OCI-LY1 (cell line): ENCODE measurements at regions not wholly inside any gene's neighbourhood (a gene's known extent, or its start where the extent isn't known, plus 50 kb on each side); places are given as distances from the start of the nearest gene placed in this dataset.
"Not testable (repeated sequence)": the region's sequence is repeated elsewhere in the genome, so short reads cannot be mapped to it uniquely, and the experiment has no call there.

Experiments
- H2AFZ ChIP-seq: fragments of 200-600 bp; sonication (generic), shearing (Covaris generic); 2 replicates; pipeline ENCODE4 v1.6.0; 2014; ENCODE audit warnings: antibody characterized with exemption, mild to moderate bottlenecking, low read length
- H3F3A ChIP-seq: fragments of 200-600 bp; sonication (generic), shearing (Covaris generic); 2 replicates; pipeline ENCODE4 v1.6.0; 2014; ENCODE audit warnings: mild to moderate bottlenecking, antibody characterized with exemption, low read length, moderate library complexity; ENCODE audit not compliant: insufficient read depth
- H3K27ac ChIP-seq: fragments of 200-600 bp; sonication (generic); 2 replicates; pipeline ENCODE4 v1.5.1; 2014; ENCODE audit warnings: low read length, mixed run types, mild to moderate bottlenecking, low read depth; ENCODE audit not compliant: poor library complexity, severe bottlenecking
- H3K27me3 ChIP-seq: fragments of 200-600 bp; sonication (generic); 2 replicates; pipeline ENCODE4 v1.6.0; 2014; ENCODE audit warnings: antibody characterized with exemption, mild to moderate bottlenecking, low read length, moderate library complexity; ENCODE audit not compliant: insufficient read depth
- H3K36me3 ChIP-seq: fragments of 200-600 bp; sonication (generic); 2 replicates; pipeline ENCODE4 v1.6.1; 2014; ENCODE audit warnings: mild to moderate bottlenecking, antibody characterized with exemption, low read length, moderate library complexity, mixed read lengths; ENCODE audit not compliant: insufficient read depth
- H3K4me1 ChIP-seq: fragments of 200-600 bp; sonication (generic); 2 replicates; pipeline ENCODE4 v1.5.1; 2014; ENCODE audit warnings: mild to moderate bottlenecking, low read length, moderate library complexity; ENCODE audit not compliant: insufficient read depth, severe bottlenecking
- H3K4me2 ChIP-seq: fragments of 200-600 bp; sonication (generic), shearing (Covaris generic); 2 replicates; pipeline ENCODE4 v1.6.1; 2014; ENCODE audit warnings: low read length
- H3K4me3 ChIP-seq: fragments of 200-600 bp; sonication (generic); 2 replicates; pipeline ENCODE4 v1.5.1; 2014; ENCODE audit warnings: low read length, low read depth, mild to moderate bottlenecking, mixed read lengths; ENCODE audit not compliant: poor library complexity, severe bottlenecking
- H3K79me2 ChIP-seq: fragments of 200-600 bp; shearing (Covaris generic); 2 replicates; pipeline ENCODE4 v1.6.1; 2016; ENCODE audit warnings: mixed run types, low read length, mixed read lengths; ENCODE audit not compliant: insufficient read depth
- H3K9ac ChIP-seq: fragments of 200-600 bp; sonication (generic), shearing (Covaris generic); 2 replicates; pipeline ENCODE4 v1.6.1; 2014; ENCODE audit warnings: mild to moderate bottlenecking, low read length, mixed read lengths
- H3K9me2 ChIP-seq: fragments of 200-600 bp; sonication (generic), shearing (Covaris generic); 2 replicates; pipeline ENCODE4 v1.6.1; 2014; ENCODE audit warnings: low read depth, mild to moderate bottlenecking, low read length, mixed read lengths
- H3K9me3 ChIP-seq: fragments of 200-600 bp; shearing (Covaris generic); 2 replicates; pipeline ENCODE4 v1.6.1; 2014; ENCODE audit warnings: low read length, mixed read lengths
- H4K20me1 ChIP-seq: fragments of 200-600 bp; sonication (generic), shearing (Covaris generic); 2 replicates; pipeline ENCODE4 v1.6.0; 2016; ENCODE audit warnings: mild to moderate bottlenecking, low read length; ENCODE audit not compliant: insufficient read depth
- CTCF ChIP-seq: fragments of 200-600 bp; sonication (generic), shearing (Covaris generic); IDR thresholded peaks from 2 replicates; pipeline ENCODE4 v1.5.1; 2017; ENCODE audit warnings: mild to moderate bottlenecking, antibody characterized with exemption, low read length, moderate library complexity, mixed read lengths
- EZH2 ChIP-seq: fragments of 200-600 bp; sonication (generic), shearing (Covaris generic); IDR thresholded peaks from 2 replicates; pipeline ENCODE4 v1.8.0; 2017; ENCODE audit warnings: borderline replicate concordance, mixed run types, mild to moderate bottlenecking, antibody characterized with exemption, low read length, moderate library complexity, mixed read lengths

GRCh38 chr5:21432646-21433045 is 1420.5 kb downstream of the CDH12 start:
- Histone ChIP-seq H3K4me1 (no peaks in the 10 kb centered on the region), H3K9me2 (no peaks in the 10 kb centered on the region; the same call in 1 of the 2 replicates), H3K9ac (no peak overlapping the region), H3F3A (no peaks in the 10 kb centered on the region), H2AFZ (no peak overlapping the region), H3K27me3 (no peaks in the 10 kb centered on the region), H4K20me1 (no peaks in the 10 kb centered on the region), H3K79me2 (no peaks in the 10 kb centered on the region), H3K27ac (no peak overlapping the region), H3K36me3 (no peaks in the 10 kb centered on the region), H3K4me2 (no peak overlapping the region), H3K4me3 (no peak overlapping the region), H3K9me3 (no peaks in the 10 kb centered on the region)
- TF ChIP-seq CTCF (no peak), EZH2 (no peak)

GRCh38 chr5:21424907-21425306 is 1428.2 kb downstream of the CDH12 start:
- Histone ChIP-seq H3K9me3 (no peaks in the 10 kb centered on the region), H3K4me3 (no peak overlapping the region), H3K36me3 (no peaks in the 10 kb centered on the region), H3F3A (no peaks in the 10 kb centered on the region), H3K9ac (no peak overlapping the region), H3K4me1 (no peaks in the 10 kb centered on the region), H4K20me1 (no peaks in the 10 kb centered on the region), H3K4me2 (no peak overlapping the region), H3K79me2 (no peaks in the 10 kb centered on the region), H2AFZ (no peak overlapping the region), H3K27me3 (no peaks in the 10 kb centered on the region), H3K9me2 (no peaks in the 10 kb centered on the region), H3K27ac (no peak overlapping the region)
- TF ChIP-seq EZH2: no peak
- no peak for TF ChIP-seq CTCF

GRCh38 chr5:21419383-21419782 is 1431.4 kb upstream of the CDH18 start:
- Histone ChIP-seq H3K4me3 (no peak overlapping the region), H2AFZ (no peak overlapping the region), H3K9me2 (no peaks in the 10 kb centered on the region), H3K4me1 (no peaks in the 10 kb centered on the region), H3K4me2 (no peak overlapping the region), H3F3A (no peaks in the 10 kb centered on the region), H3K27ac (no peak overlapping the region), H3K36me3 (no peaks in the 10 kb centered on the region), H3K27me3 (no peaks in the 10 kb centered on the region), H3K9me3 (no peaks in the 10 kb centered on the region), H4K20me1 (no peaks in the 10 kb centered on the region), H3K79me2 (no peaks in the 10 kb centered on the region), H3K9ac (no peak overlapping the region)
- no peak for TF ChIP-seq EZH2
- no peak for TF ChIP-seq CTCF

GRCh38 chr5:21402089-21402488 is 1414.1 kb upstream of the CDH18 start:
- H3K27me3 ChIP-seq, H3K9ac ChIP-seq, H3K27ac ChIP-seq, H3K9me2 ChIP-seq, H3F3A ChIP-seq, H4K20me1 ChIP-seq, H3K79me2 ChIP-seq, H3K4me2 ChIP-seq, H2AFZ ChIP-seq, H3K4me3 ChIP-seq, H3K36me3 ChIP-seq, H3K4me1 ChIP-seq, H3K9me3 ChIP-seq: not testable (repeated sequence)
